ENCODE measurements at regions not wholly inside any gene's neighbourhood (a gene's known extent, or its start where the extent isn't known, plus 50 kb on each side); places are given as distances from the start of the nearest gene placed in this dataset.

GRCh38 chr4:137621056-137621455 is 88.8 kb upstream of the PCDH18 start:
- TF ChIP-seq CTCF (IDR thresholded peaks at IDR 0.05) (no peak), POLR2AphosphoS5 (IDR thresholded peaks at IDR 0.05) (no peak)

Measured in upper lobe of left lung (tissue), 4 donors.